Trophoblast cell (in vitro differentiated cells and primary cell): ENCODE measurements at regions not wholly inside any gene's neighbourhood (a gene's known extent, or its start where the extent isn't known, plus 50 kb on each side); places are given as distances from the start of the nearest gene placed in this dataset.

Experiments
- DNase-seq, 2 donors: peaks; one replicate each; pipeline ENCODE4 v3.0.0-alpha.2; 2016
- H2AFZ ChIP-seq: 2 replicates; pipeline ENCODE4 v1.6.1; 2013; ENCODE audit warnings: low read length, moderate library complexity, mild to moderate bottlenecking; ENCODE audit not compliant: insufficient read depth, poor library complexity
- H2AK5ac ChIP-seq: 2 replicates; pipeline ENCODE4 v1.6.1; 2013; ENCODE audit warnings: mild to moderate bottlenecking, low read length
- H2BK120ac ChIP-seq: 2 replicates; pipeline ENCODE4 v1.6.1; 2013; ENCODE audit warnings: low read length, mild to moderate bottlenecking, moderate library complexity; ENCODE audit not compliant: insufficient read depth, poor library complexity
- H2BK12ac ChIP-seq: 2 replicates; pipeline ENCODE4 v1.6.1; 2013; ENCODE audit warnings: mild to moderate bottlenecking, low read length, moderate library complexity
- H2BK5ac ChIP-seq: 2 replicates; pipeline ENCODE4 v1.6.1; 2013; ENCODE audit warnings: low read length, low read depth, moderate library complexity, mild to moderate bottlenecking; ENCODE audit not compliant: poor library complexity
- H3K14ac ChIP-seq: 2 replicates; pipeline ENCODE4 v1.6.1; 2013; ENCODE audit warnings: mild to moderate bottlenecking, low read length
- H3K18ac ChIP-seq: 2 replicates; pipeline ENCODE4 v1.6.1; 2013; ENCODE audit warnings: mild to moderate bottlenecking, low read length
- H3K23ac ChIP-seq: 2 replicates; pipeline ENCODE4 v1.6.1; 2013; ENCODE audit warnings: low read length
- H3K27ac ChIP-seq: 2 replicates; pipeline ENCODE4 v1.5.1; 2013; ENCODE audit warnings: low read depth, mild to moderate bottlenecking, inconsistent platforms, low read length, moderate library complexity
- H3K27me3 ChIP-seq: 2 replicates; pipeline ENCODE4 v1.6.1; 2013; ENCODE audit warnings: inconsistent platforms, mild to moderate bottlenecking, low read length, moderate library complexity; ENCODE audit not compliant: insufficient read depth
- H3K36me3 ChIP-seq, 2 experiments: 1 replicate in 1 of 2; 2 replicates in 1 of 2; pipeline ENCODE4 v1.6.1; 2013; ENCODE audit warnings: low read length in 2 of 2, mild to moderate bottlenecking in 2 of 2, moderate library complexity in 1 of 2; ENCODE audit not compliant: insufficient read depth in 2 of 2, control insufficient read depth in 1 of 2
- H3K4ac ChIP-seq: 2 replicates; pipeline ENCODE4 v1.6.1; 2013; ENCODE audit warnings: low read depth, mild to moderate bottlenecking, low read length, moderate library complexity
- H3K4me1 ChIP-seq, 2 experiments: 1 replicate in 1 of 2; 2 replicates in 1 of 2; pipeline ENCODE4 v1.6.1; 2013; ENCODE audit warnings: low read length in 2 of 2, mild to moderate bottlenecking in 2 of 2, moderate library complexity in 1 of 2; ENCODE audit not compliant: insufficient read depth in 2 of 2, control insufficient read depth in 1 of 2
- H3K4me2 ChIP-seq: 2 replicates; pipeline ENCODE4 v1.6.1; 2013; ENCODE audit warnings: inconsistent platforms, mild to moderate bottlenecking, low read length, moderate library complexity
- H3K4me3 ChIP-seq: 2 replicates; pipeline ENCODE4 v1.5.1; 2013; ENCODE audit warnings: mild to moderate bottlenecking, low read depth, low read length, inconsistent platforms
- H3K79me1 ChIP-seq: one replicate; pipeline ENCODE4 v1.6.1; 2013; ENCODE audit warnings: low read length
- H3K79me2 ChIP-seq: 2 replicates; pipeline ENCODE4 v1.6.1; 2013; ENCODE audit warnings: low read length, mild to moderate bottlenecking; ENCODE audit not compliant: control insufficient read depth, insufficient read depth, poor library complexity
- H3K9ac ChIP-seq: 2 replicates; pipeline ENCODE4 v1.6.1; 2013; ENCODE audit warnings: mild to moderate bottlenecking, low read length
- H3K9me3 ChIP-seq: 2 replicates; pipeline ENCODE4 v1.6.1; 2013; ENCODE audit warnings: low read depth, mild to moderate bottlenecking, control low read depth, inconsistent platforms, low read length; ENCODE audit not compliant: insufficient read depth
- H4K12ac ChIP-seq: 2 replicates; pipeline ENCODE4 v1.6.1; 2013; ENCODE audit warnings: low read depth, mild to moderate bottlenecking, low read length, moderate library complexity
- H4K8ac ChIP-seq: 2 replicates; pipeline ENCODE4 v1.6.1; 2013; ENCODE audit warnings: low read depth, mild to moderate bottlenecking, low read length, moderate library complexity
- H4K91ac ChIP-seq: one replicate; pipeline ENCODE4 v1.6.1; 2013; ENCODE audit warnings: low read depth, mild to moderate bottlenecking, low read length, moderate library complexity
- WGBS: extraction: QIAGEN DNeasy Blood & Tissue Kit; methylation state at CpG from one replicate; pipeline ENCODE4 v1.1.7; 2013; ENCODE audit warnings: missing lambda C conversion rate; ENCODE audit not compliant: insufficient read length, insufficient coverage; ENCODE audit errors: extremely low coverage; 5-methylcytosine and 5-hydroxymethylcytosine counted together

DNA sequence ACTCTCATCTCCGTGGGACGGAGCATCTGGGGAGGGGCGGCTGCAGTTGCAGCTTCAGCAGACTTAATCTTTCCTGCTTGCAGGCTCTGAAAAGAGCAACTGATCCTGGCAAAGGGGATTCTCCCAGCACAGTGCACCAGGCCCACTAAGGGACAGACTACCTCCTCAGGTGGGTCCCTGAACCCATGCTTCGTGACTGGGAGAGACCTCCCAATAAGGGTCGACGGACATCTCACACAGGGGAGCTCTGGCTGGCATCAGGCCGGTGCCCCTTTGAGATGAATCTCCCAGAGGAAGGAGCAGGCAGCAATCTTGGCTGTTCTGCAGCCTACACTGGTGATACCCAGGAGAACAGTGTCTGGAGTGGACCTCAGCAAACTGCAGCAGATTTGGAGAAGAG lies 303.3 kb upstream of the FGF16 start:
- Histone ChIP-seq H4K91ac (no peak overlapping the region), H2AK5ac (no peak overlapping the region), H4K8ac (no peak overlapping the region), H3K79me2 (no peaks in the 10 kb centered on the region), H3K4me2 (no peak overlapping the region), H2BK120ac (no peak overlapping the region), H3K9me3 (no peaks in the 10 kb centered on the region), H3K18ac (no peak overlapping the region), H2BK12ac (no peak overlapping the region), H3K4me1 (no peaks in the 10 kb centered on the region), H2AFZ (no peak overlapping the region), H3K4me3 (no peak overlapping the region), H2BK5ac (no peak overlapping the region), H3K9ac (no peak overlapping the region), H3K23ac (no peak overlapping the region), H3K27me3 (no peaks in the 10 kb centered on the region), H3K27ac (no peak overlapping the region), H3K79me1 (no peaks in the 10 kb centered on the region), H3K4ac (no peak overlapping the region), H3K36me3 (no peaks in the 10 kb centered on the region), H3K14ac (no peak overlapping the region), H4K12ac (no peak overlapping the region)
- DNase-seq: no peak
- no CpG with 5 or more reads among the region's 7 CpGs for WGBS

DNA sequence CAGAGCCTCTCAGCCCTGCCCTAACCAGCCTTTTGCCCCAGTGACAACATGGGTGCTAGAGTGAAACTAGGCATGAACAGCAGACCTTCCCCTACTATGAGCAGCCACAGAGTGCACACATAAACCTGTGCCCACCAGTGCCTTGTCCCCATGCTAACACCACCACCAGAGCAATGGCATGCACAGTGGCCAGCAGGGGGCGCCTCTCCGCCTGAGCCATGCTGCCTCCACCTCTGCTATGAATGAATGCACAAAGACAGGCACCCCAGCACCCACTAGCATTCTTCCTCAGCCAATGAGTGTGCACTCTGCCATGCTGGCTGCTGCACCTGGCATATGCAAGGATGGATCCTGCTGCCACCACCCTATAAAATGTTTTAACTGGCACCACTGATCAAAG lies 286.9 kb upstream of the FGF16 start:
- Histone ChIP-seq H2BK5ac (no peak overlapping the region), H4K8ac (no peak overlapping the region), H3K27me3 (no peaks in the 10 kb centered on the region), H2BK120ac (no peak overlapping the region), H3K27ac (no peak overlapping the region), H3K9ac (no peak overlapping the region), H2AFZ (no peak overlapping the region), H3K9me3 (no peaks in the 10 kb centered on the region), H3K79me1 (no peaks in the 10 kb centered on the region), H3K4me2 (no peak overlapping the region), H3K36me3 (no peaks in the 10 kb centered on the region), H4K91ac (no peak overlapping the region), H2BK12ac (no peak overlapping the region), H4K12ac (no peak overlapping the region), H3K4me1 (no peaks in the 10 kb centered on the region), H3K23ac (no peak overlapping the region), H3K4ac (no peak overlapping the region), H3K18ac (no peak overlapping the region), H2AK5ac (no peak overlapping the region), H3K4me3 (no peak overlapping the region), H3K79me2 (no peaks in the 10 kb centered on the region), H3K14ac (no peak overlapping the region)
- WGBS: no CpG with 5 or more reads among the region's 2 CpGs
- no peak for DNase-seq

DNA sequence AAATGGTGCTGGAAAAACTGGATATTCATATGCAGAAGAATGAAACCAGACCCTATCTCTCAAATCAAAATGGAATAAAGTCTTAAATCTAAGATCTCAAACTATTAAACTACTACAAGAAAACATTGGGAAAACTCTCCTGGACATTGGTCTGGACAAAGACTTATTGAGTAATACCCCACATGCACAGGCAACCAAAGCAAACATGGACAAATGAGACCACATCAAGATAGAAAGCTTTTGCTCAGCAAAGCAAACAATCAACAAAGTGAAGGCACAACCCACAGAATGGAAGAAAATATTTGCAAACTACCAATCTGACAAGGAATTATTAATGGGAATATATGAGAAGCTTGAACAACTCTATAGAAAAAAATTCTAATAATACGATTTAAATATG lies 284.4 kb upstream of the FGF16 start:
- H3K79me1 ChIP-seq: no peaks in the 10 kb centered on the region
- no peaks in the 10 kb centered on the region for H3K4me1 ChIP-seq
- H3K36me3 ChIP-seq: no peaks in the 10 kb centered on the region
- H3K9me3 ChIP-seq: no peaks in the 10 kb centered on the region
- no peak overlapping the region for H3K4me3 ChIP-seq
- no CpG with 5 or more reads among the region's 1 CpG for WGBS
- H3K14ac ChIP-seq: no peak overlapping the region
- H3K27ac ChIP-seq: no peak overlapping the region
- H3K23ac ChIP-seq: no peak overlapping the region
- no peak overlapping the region for H4K8ac ChIP-seq
- H3K79me2 ChIP-seq: no peaks in the 10 kb centered on the region
- H4K12ac ChIP-seq: no peak overlapping the region
- H2AK5ac ChIP-seq: no peak overlapping the region
- no peak overlapping the region for H3K9ac ChIP-seq
- no peak overlapping the region for H3K18ac ChIP-seq
- no peak overlapping the region for H2BK120ac ChIP-seq
- H3K4ac ChIP-seq: no peak overlapping the region
- no peak for DNase-seq
- no peaks in the 10 kb centered on the region for H3K27me3 ChIP-seq
- no peak overlapping the region for H2BK5ac ChIP-seq
- H3K4me2 ChIP-seq: no peak overlapping the region
- H4K91ac ChIP-seq: no peak overlapping the region
- H2AFZ ChIP-seq: no peak overlapping the region
- H2BK12ac ChIP-seq: no peak overlapping the region

DNA sequence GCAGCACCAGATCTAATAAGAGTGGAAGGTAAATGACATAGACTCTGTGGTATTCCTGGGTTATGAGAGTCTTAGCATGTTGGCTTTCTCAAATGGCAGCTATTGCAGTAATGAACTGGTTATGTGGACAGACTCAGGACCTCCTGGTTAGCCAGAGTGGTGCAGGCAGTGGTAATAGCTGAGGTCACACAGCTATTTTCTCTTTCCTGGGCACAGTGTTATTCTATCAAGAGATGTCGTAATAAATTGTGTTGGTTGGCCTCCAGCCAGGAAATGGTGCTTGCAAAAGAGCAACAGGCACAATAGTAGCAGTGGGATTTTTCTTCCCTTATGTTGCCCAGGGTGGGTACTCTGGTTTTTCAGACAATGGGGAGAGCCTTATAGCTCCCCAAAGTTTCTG lies 279.2 kb upstream of the FGF16 start:
- no peaks in the 10 kb centered on the region for H3K9me3 ChIP-seq
- no peak overlapping the region for H3K27ac ChIP-seq
- H3K4me2 ChIP-seq: no peak overlapping the region
- WGBS: no CpG with 5 or more reads among the region's 1 CpG
- no peaks in the 10 kb centered on the region for H3K4me1 ChIP-seq
- H3K79me1 ChIP-seq: no peaks in the 10 kb centered on the region
- no peak overlapping the region for H2BK5ac ChIP-seq
- no peaks in the 10 kb centered on the region for H3K27me3 ChIP-seq
- no peaks in the 10 kb centered on the region for H3K36me3 ChIP-seq
- no peak overlapping the region for H2BK12ac ChIP-seq
- no peak overlapping the region for H3K14ac ChIP-seq
- no peak overlapping the region for H3K23ac ChIP-seq
- H4K91ac ChIP-seq: no peak overlapping the region
- H3K9ac ChIP-seq: no peak overlapping the region
- H3K79me2 ChIP-seq: no peaks in the 10 kb centered on the region
- no peak overlapping the region for H4K12ac ChIP-seq
- no peak overlapping the region for H4K8ac ChIP-seq
- no peak overlapping the region for H3K18ac ChIP-seq
- no peak for DNase-seq
- H2BK120ac ChIP-seq: no peak overlapping the region
- H3K4me3 ChIP-seq: no peak overlapping the region
- no peak overlapping the region for H3K4ac ChIP-seq
- no peak overlapping the region for H2AFZ ChIP-seq
- no peak overlapping the region for H2AK5ac ChIP-seq
